ENCODE measurements at regions not wholly inside any gene's neighbourhood (a gene's known extent, or its start where the extent isn't known, plus 50 kb on each side); places are given as distances from the start of the nearest gene placed in this dataset.

DNA sequence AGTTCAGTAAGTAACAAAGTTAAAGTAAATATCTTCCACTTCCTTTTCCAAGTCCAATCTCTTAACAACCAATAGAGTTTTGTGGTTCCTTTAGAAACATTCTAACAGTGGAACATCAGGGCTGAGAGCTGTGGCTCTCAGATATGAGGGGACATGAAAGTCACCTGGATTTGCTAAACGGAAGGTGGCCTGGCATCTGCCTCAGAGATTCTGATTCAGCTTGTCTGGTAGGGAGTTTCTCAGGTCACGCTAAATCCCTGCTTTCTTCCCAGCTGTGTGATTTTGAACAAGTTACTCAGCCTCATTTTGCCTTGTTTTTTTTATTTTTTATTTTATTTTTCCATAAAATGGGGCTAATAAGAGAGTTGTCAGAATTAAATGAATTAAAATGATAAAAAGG, 411.0 kb upstream of the CDH11 start:
- TF ChIP-seq CTCF (IDR thresholded peaks at IDR 0.05) (no peak), POLR2AphosphoS5 (IDR thresholded peaks at IDR 0.05) (no peak)

Measured in breast epithelium (tissue), 3 donors.